ENCODE measurements at regions not wholly inside any gene's neighbourhood (a gene's known extent, or its start where the extent isn't known, plus 50 kb on each side); places are given as distances from the start of the nearest gene placed in this dataset.

GRCh38 chr4:104615496-104615895 lies 120.8 kb upstream of the CXXC4 start:
- no peaks in the 10 kb centered on the region for H3K27me3 ChIP-seq (replicated peaks in 1 of 4; ENCODE audit: control extremely low read depth in 1 of 4, control insufficient read depth in 3 of 4, insufficient read depth in 4 of 4, low read length in 3 of 4)
- CTCF ChIA-PET = no interaction called here

GRCh38 chr4:104615926-104616325 lies 121.2 kb upstream of the CXXC4 start:
- Histone ChIP-seq H3K4me3 (ENCODE audit: control extremely low read depth in 1 of 5, extremely low read depth in 1 of 5, insufficient read depth in 1 of 5, low read depth in 2 of 5, low read length in 4 of 5) (no peak overlapping the region), H3K9ac (ENCODE audit: low read length) (no peak overlapping the region), H2AFZ (ENCODE audit: insufficient read depth, low read depth, low read length, poor library complexity, severe bottlenecking) (no peak overlapping the region), H3K36me3 (replicated peaks in 1 of 2; ENCODE audit: control extremely low read depth in 1 of 2, control insufficient read depth in 1 of 2, extremely low read depth in 1 of 2, insufficient read depth in 2 of 2, low read length in 1 of 2) (no peaks in the 10 kb centered on the region), H3K27me3 (replicated peaks in 1 of 4; ENCODE audit: control extremely low read depth in 1 of 4, control insufficient read depth in 3 of 4, insufficient read depth in 4 of 4, low read length in 3 of 4) (no peaks in the 10 kb centered on the region), H3K27ac (ENCODE audit: low read length in 2 of 2) (no peak overlapping the region), H4K20me1 (ENCODE audit: control insufficient read depth, insufficient read depth, low read length, poor library complexity, severe bottlenecking) (no peaks in the 10 kb centered on the region), H3K4me1 (ENCODE audit: control insufficient read depth in 2 of 2, insufficient read depth in 2 of 2, low read length in 2 of 2) (no peaks in the 10 kb centered on the region), H3K4me2 (replicated peaks; ENCODE audit: low read depth, low read length, poor library complexity, severe bottlenecking) (no peak overlapping the region), H3K79me2 (ENCODE audit: control insufficient read depth, insufficient read depth, low read length) (no peaks in the 10 kb centered on the region), H3K9me3 (ENCODE audit: control extremely low read depth in 1 of 3, control insufficient read depth in 2 of 3, insufficient read depth in 1 of 3, low read length in 2 of 3) (peaks cover 0 to 11% (median 0%) of the 10 kb centered on the region in 3 donors)
- ChIA-PET CTCF (no interaction called here), POLR2A (no interaction called here)
- Mint-ChIP-seq H3K27me3 (no peaks in the 10 kb centered on the region), H3K4me1 (no peaks in the 10 kb centered on the region), H3K4me3 (no peak overlapping the region), H3K9me3 (ENCODE audit: insufficient read depth) (peaks cover 3% of the 10 kb centered on the region), H3K27ac (no peak overlapping the region)
- intact Hi-C loops (cut with micrococcal nuclease) = no loop called here
- ATAC-seq (ENCODE audit: low read depth) = no peak
- TF ChIP-seq CTCF (IDR thresholded peaks at IDR 0.05) = no peak
- TF ChIP-seq EZH2 (IDR thresholded peaks at IDR 0.05; ENCODE audit: borderline replicate concordance, insufficient read depth, low read depth, low read length, poor library complexity, severe bottlenecking) = no peak
- DNase-seq = no peak
- WGBS (ENCODE audit: insufficient coverage) = 100% methylated on average over 1 of the region's 2 CpGs

More at GRCh38 chr4:104615496-104615895, 120.8 kb upstream of the CXXC4 start:
- no peaks in the 10 kb centered on the region for H3K27me3 Mint-ChIP-seq
- POLR2A ChIA-PET = no interaction called here
- no peaks in the 10 kb centered on the region for H3K4me1 Mint-ChIP-seq
- no peak overlapping the region for H3K9ac ChIP-seq (ENCODE audit: low read length)
- H3K27ac ChIP-seq (ENCODE audit: low read length in 2 of 2) = no peak overlapping the region
- no peaks in the 10 kb centered on the region for H3K36me3 ChIP-seq (replicated peaks in 1 of 2; ENCODE audit: control extremely low read depth in 1 of 2, control insufficient read depth in 1 of 2, extremely low read depth in 1 of 2, insufficient read depth in 2 of 2, low read length in 1 of 2)
- H3K79me2 ChIP-seq (ENCODE audit: control insufficient read depth, insufficient read depth, low read length) = no peaks in the 10 kb centered on the region
- TF ChIP-seq CTCF (IDR thresholded peaks at IDR 0.05) (no peak), EZH2 (IDR thresholded peaks at IDR 0.05; ENCODE audit: borderline replicate concordance, insufficient read depth, low read depth, low read length, poor library complexity, severe bottlenecking) (no peak)
- H3K9me3 ChIP-seq (ENCODE audit: control extremely low read depth in 1 of 3, control insufficient read depth in 2 of 3, insufficient read depth in 1 of 3, low read length in 2 of 3) = peaks cover 0 to 11% (median 0%) of the 10 kb centered on the region in 3 donors
- intact Hi-C loops (cut with micrococcal nuclease) = no loop called here
- no peak overlapping the region for H3K4me2 ChIP-seq (replicated peaks; ENCODE audit: low read depth, low read length, poor library complexity, severe bottlenecking)
- H2AFZ ChIP-seq (ENCODE audit: insufficient read depth, low read depth, low read length, poor library complexity, severe bottlenecking) = no peak overlapping the region
- DNase-seq = no peak
- no peak for ATAC-seq (ENCODE audit: low read depth)
- no peak overlapping the region for H3K27ac Mint-ChIP-seq
- peaks cover 3% of the 10 kb centered on the region for H3K9me3 Mint-ChIP-seq (ENCODE audit: insufficient read depth)
- 82% methylated on average over 1 of the region's 1 CpG for WGBS (ENCODE audit: insufficient coverage)
- no peaks in the 10 kb centered on the region for H3K4me1 ChIP-seq (ENCODE audit: control insufficient read depth in 2 of 2, insufficient read depth in 2 of 2, low read length in 2 of 2)
- H4K20me1 ChIP-seq (ENCODE audit: control insufficient read depth, insufficient read depth, low read length, poor library complexity, severe bottlenecking) = no peaks in the 10 kb centered on the region
- H3K4me3 Mint-ChIP-seq = no peak overlapping the region
- H3K4me3 ChIP-seq (ENCODE audit: control extremely low read depth in 1 of 5, extremely low read depth in 1 of 5, insufficient read depth in 1 of 5, low read depth in 2 of 5, low read length in 4 of 5) = no peak overlapping the region
